ENCODE measurements at regions not wholly inside any gene's neighbourhood (a gene's known extent, or its start where the extent isn't known, plus 50 kb on each side); places are given as distances from the start of the nearest gene placed in this dataset.
"Not testable (repeated sequence)": the region's sequence is repeated elsewhere in the genome, so short reads cannot be mapped to it uniquely, and the experiment has no call there.

DNA sequence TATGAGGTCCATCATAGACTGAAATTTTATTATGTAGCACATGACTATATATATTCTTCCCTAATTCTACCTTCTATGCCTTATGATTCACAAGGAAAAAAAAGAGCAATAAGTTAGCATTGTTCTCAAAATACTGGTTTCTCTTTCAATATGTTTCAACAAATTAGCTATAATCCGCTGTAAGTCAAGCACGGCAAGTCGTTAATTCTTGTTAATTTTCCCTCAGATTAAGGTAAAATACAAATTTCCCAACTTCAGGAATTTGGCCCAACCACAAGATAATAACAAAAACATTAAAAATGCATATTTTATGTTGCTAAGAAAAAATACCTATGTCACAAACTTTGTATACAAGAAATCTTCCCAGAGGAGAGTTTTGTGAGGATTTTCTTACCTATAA lies 296.5 kb upstream of the GALNTL6 start:
- no peaks in the 10 kb centered on the region for H3K27me3 ChIP-seq (ENCODE audit: insufficient read depth, poor library complexity, severe bottlenecking)
- TF ChIP-seq SPI1 (IDR thresholded peaks at IDR 0.05; ENCODE audit: borderline replicate concordance, low read depth) (no peak), POLR2AphosphoS5 (IDR thresholded peaks at IDR 0.05; ENCODE audit: low read depth) (no peak), CTCF (IDR thresholded peaks at IDR 0.05; ENCODE audit: insufficient read depth, low read length) (no peak), GABPA (IDR thresholded peaks at IDR 0.05; ENCODE audit: low read depth) (no peak)
- TF ChIP-seq, protein P1, sequence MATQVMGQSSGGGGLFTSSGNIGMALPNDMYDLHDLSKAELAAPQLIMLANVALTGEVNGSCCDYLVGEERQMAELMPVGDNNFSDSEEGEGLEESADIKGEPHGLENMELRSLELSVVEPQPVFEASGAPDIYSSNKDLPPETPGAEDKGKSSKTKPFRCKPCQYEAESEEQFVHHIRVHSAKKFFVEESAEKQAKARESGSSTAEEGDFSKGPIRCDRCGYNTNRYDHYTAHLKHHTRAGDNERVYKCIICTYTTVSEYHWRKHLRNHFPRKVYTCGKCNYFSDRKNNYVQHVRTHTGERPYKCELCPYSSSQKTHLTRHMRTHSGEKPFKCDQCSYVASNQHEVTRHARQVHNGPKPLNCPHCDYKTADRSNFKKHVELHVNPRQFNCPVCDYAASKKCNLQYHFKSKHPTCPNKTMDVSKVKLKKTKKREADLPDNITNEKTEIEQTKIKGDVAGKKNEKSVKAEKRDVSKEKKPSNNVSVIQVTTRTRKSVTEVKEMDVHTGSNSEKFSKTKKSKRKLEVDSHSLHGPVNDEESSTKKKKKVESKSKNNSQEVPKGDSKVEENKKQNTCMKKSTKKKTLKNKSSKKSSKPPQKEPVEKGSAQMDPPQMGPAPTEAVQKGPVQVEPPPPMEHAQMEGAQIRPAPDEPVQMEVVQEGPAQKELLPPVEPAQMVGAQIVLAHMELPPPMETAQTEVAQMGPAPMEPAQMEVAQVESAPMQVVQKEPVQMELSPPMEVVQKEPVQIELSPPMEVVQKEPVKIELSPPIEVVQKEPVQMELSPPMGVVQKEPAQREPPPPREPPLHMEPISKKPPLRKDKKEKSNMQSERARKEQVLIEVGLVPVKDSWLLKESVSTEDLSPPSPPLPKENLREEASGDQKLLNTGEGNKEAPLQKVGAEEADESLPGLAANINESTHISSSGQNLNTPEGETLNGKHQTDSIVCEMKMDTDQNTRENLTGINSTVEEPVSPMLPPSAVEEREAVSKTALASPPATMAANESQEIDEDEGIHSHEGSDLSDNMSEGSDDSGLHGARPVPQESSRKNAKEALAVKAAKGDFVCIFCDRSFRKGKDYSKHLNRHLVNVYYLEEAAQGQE (IDR thresholded peaks at IDR 0.05; ENCODE audit: insufficient replicate concordance, low read depth): no peak

GRCh38 chr4:171484681-171485080 lies 328.5 kb upstream of the GALNTL6 start:
- Histone ChIP-seq H3K4me3 (replicated peaks; ENCODE audit: insufficient read depth, low read length) (no peak overlapping the region), H3K27me3 (ENCODE audit: insufficient read depth, poor library complexity, severe bottlenecking) (no peaks in the 10 kb centered on the region), H3K27ac (replicated peaks) (no peak overlapping the region)
- DNase-seq (ENCODE audit: low read depth in 1 of 2, low spot score in 1 of 2): no peak
- TF ChIP-seq, protein P1 (IDR thresholded peaks at IDR 0.05; ENCODE audit: insufficient replicate concordance, low read depth): no peak
- TF ChIP-seq CTCF (IDR thresholded peaks at IDR 0.05; ENCODE audit: insufficient read depth, low read length): no peak
- no peak for TF ChIP-seq GABPA (IDR thresholded peaks at IDR 0.05; ENCODE audit: low read depth)
- no peak for TF ChIP-seq SPI1 (IDR thresholded peaks at IDR 0.05; ENCODE audit: borderline replicate concordance, low read depth)
- no peak for TF ChIP-seq POLR2AphosphoS5 (IDR thresholded peaks at IDR 0.05; ENCODE audit: low read depth)

More for the DNA sequence above, 296.5 kb upstream of the GALNTL6 start:
- DNase-seq (ENCODE audit: low read depth in 1 of 2, low spot score in 1 of 2): no peak
- H3K4me3 ChIP-seq (replicated peaks; ENCODE audit: insufficient read depth, low read length): no peak overlapping the region
- H3K27ac ChIP-seq (replicated peaks): no peak overlapping the region

DNA sequence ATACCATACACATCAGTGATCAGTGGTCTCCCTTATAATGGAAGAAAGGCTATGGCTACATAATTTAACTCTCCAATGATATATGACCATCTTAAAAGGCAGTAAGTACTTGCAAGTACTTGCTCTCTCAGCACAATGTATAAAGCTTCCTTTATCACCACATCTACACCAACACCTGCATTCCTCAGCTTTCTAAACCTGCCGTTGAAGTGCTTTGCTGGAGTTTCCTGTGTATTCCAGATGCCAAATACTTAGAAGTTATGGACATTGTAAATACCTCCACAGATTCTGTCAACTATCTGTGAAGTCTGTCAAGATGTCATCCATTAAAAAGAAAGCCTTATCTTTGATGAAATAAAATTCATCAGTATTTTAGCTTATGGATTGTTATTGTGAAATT lies 335.0 kb upstream of the GALNTL6 start:
- H3K4me3 ChIP-seq (replicated peaks; ENCODE audit: insufficient read depth, low read length): no peak overlapping the region
- no peak overlapping the region for H3K27ac ChIP-seq (replicated peaks)
- TF ChIP-seq, protein P1 (IDR thresholded peaks at IDR 0.05; ENCODE audit: insufficient replicate concordance, low read depth): no peak
- TF ChIP-seq POLR2AphosphoS5 (IDR thresholded peaks at IDR 0.05; ENCODE audit: low read depth) (no peak), SPI1 (IDR thresholded peaks at IDR 0.05; ENCODE audit: borderline replicate concordance, low read depth) (no peak), CTCF (IDR thresholded peaks at IDR 0.05; ENCODE audit: insufficient read depth, low read length) (no peak), GABPA (IDR thresholded peaks at IDR 0.05; ENCODE audit: low read depth) (no peak)
- DNase-seq (ENCODE audit: low read depth in 1 of 2, low spot score in 1 of 2): no peak
- no peaks in the 10 kb centered on the region for H3K27me3 ChIP-seq (ENCODE audit: insufficient read depth, poor library complexity, severe bottlenecking)

DNA sequence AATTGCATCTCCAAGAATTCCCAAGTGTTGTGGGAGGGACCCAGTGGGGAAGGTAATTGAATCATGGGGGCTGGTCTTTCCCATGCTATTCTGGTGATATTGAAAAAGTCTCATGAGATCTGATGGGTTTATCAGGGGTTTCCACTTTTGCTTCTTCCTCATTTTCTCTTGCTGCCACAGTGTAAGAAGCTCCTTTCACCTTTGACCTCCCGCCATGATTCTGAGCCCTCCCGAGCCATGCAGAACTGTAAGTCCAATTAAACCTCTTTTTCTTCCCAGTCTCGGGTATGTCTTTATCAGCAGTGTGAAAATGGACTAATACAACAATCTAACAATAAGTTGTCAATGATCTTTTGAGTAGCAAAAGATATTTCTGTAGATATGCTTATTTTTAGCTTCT lies 338.1 kb upstream of the GALNTL6 start:
- H3K27me3 ChIP-seq (ENCODE audit: insufficient read depth, poor library complexity, severe bottlenecking); DNase-seq (ENCODE audit: low read depth in 1 of 2, low spot score in 1 of 2); H3K4me3 ChIP-seq (replicated peaks; ENCODE audit: insufficient read depth, low read length); H3K27ac ChIP-seq (replicated peaks): not testable (repeated sequence)

Data from HL-60 (cell line).